ENCODE measurements at regions not wholly inside any gene's neighbourhood (a gene's known extent, or its start where the extent isn't known, plus 50 kb on each side); places are given as distances from the start of the nearest gene placed in this dataset.
"Not testable (repeated sequence)": the region's sequence is repeated elsewhere in the genome, so short reads cannot be mapped to it uniquely, and the experiment has no call there.

GRCh38 chr6:167676000-167676665 lies 150.6 kb upstream of the AFDN start:
- DNase-seq = no peak

- no peak for DNase-seq
Measured at GRCh38 chr6:167676666-167677421, 149.9 kb upstream of the AFDN start.

- no peak for DNase-seq
Measured at GRCh38 chr6:167677422-167677789, 149.3 kb upstream of the AFDN start.

GRCh38 chr6:167678102-167679101 lies 148.3 kb upstream of the AFDN start:
- DNase-seq = no peak

- DNase-seq = no peak
Measured at GRCh38 chr6:167679122-167679736, 147.5 kb upstream of the AFDN start.

- DNase-seq = no peak
Measured at GRCh38 chr6:167679790-167680604, 146.7 kb upstream of the AFDN start.

GRCh38 chr6:167680605-167681149 lies 146.0 kb upstream of the AFDN start:
- no peak for DNase-seq

- DNase-seq = no peak
Measured at GRCh38 chr6:167682125-167682524, 144.6 kb upstream of the AFDN start.

- DNase-seq = no peak
Measured at GRCh38 chr6:167682546-167683027, 144.1 kb upstream of the AFDN start.

- DNase-seq = no peak
Measured at GRCh38 chr6:167683028-167683862, 143.5 kb upstream of the AFDN start.

- no peak for DNase-seq
Measured at GRCh38 chr6:167684276-167685104, 142.2 kb upstream of the AFDN start.

GRCh38 chr6:167685654-167686053 lies 141.1 kb upstream of the AFDN start:
- no peak for DNase-seq

- DNase-seq = no peak
Measured at GRCh38 chr6:167686204-167686893, 140.4 kb upstream of the AFDN start.

- no peak for DNase-seq
Measured at GRCh38 chr6:167687116-167687725, 139.5 kb upstream of the AFDN start.

- no peak for DNase-seq
Measured at GRCh38 chr6:167688123-167688522, 138.6 kb upstream of the AFDN start.

GRCh38 chr6:167689278-167689677 lies 137.4 kb upstream of the AFDN start:
- no peak for DNase-seq

- DNase-seq = no peak
Measured at GRCh38 chr6:167689751-167690150, 137.0 kb upstream of the AFDN start.

GRCh38 chr6:167690167-167690922 lies 136.4 kb upstream of the AFDN start:
- not testable (repeated sequence) for DNase-seq
